Activated naive CD4-positive, alpha-beta T cell treated with anti-CD3 and anti-CD28 coated beads, Interleukin-2, amount 10 ng/mL, durations not matched to agents 7 days and 5 days (primary cell): ENCODE measurements at regions not wholly inside any gene's neighbourhood (a gene's known extent, or its start where the extent isn't known, plus 50 kb on each side); places are given as distances from the start of the nearest gene placed in this dataset.

Experiments used
- CTCF ChIA-PET: fragments of 350-600 bp; sonication (Branson Sonifier 250); formaldehyde crosslinking; loops from one replicate; lab custom pipeline; 2021; ENCODE audit warnings: antibody characterized with exemption; lab: Charles Lee
- DNase-seq: peaks from one replicate; pipeline ENCODE4 v3.0.0-alpha.2; 2020
- H3K27ac Mint-ChIP-seq: one replicate; pipeline ENCODE4 v1.8.0; 2021; ENCODE audit warnings: mild to moderate bottlenecking, moderate library complexity, mixed read lengths
- H3K27me3 Mint-ChIP-seq: one replicate; pipeline ENCODE4 v1.8.0; 2021; ENCODE audit warnings: mild to moderate bottlenecking, mixed read lengths
- H3K36me3 Mint-ChIP-seq: one replicate; pipeline ENCODE4 v1.8.0; 2021; ENCODE audit warnings: mixed read lengths
- H3K4me1 Mint-ChIP-seq: one replicate; pipeline ENCODE4 v1.8.0; 2021; ENCODE audit warnings: mixed read lengths
- H3K4me3 Mint-ChIP-seq: one replicate; pipeline ENCODE4 v1.8.0; 2021; ENCODE audit warnings: mild to moderate bottlenecking, moderate library complexity, mixed read lengths
- H3K9me3 Mint-ChIP-seq: one replicate; pipeline ENCODE4 v1.8.0; 2021; ENCODE audit warnings: mixed read lengths

DNA sequence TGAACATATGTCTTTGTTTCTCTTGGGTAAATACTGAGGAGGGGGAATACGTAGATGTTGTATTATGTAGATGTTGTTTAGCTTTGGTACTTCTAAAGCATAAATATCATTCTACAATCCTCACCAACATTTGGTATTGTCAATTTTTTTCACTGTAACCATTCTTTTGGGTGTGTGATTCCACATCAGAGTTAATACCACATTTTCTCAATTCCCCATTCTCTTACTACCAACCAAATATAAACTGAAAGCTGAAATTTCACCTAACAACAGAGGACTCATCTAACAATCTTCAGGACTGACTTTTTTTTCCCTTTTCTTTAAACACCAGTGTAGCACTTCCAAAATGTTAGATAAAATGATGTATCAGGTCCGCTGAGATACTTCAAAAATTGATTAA is 120.7 kb upstream of the RIOK3 start:
- CTCF ChIA-PET, result interaction anchor here (1.2 kb wide), 1 partner anchor 10 kb away, joined by 3 read pairs; no protein-coding TSS in a partner anchor

DNA sequence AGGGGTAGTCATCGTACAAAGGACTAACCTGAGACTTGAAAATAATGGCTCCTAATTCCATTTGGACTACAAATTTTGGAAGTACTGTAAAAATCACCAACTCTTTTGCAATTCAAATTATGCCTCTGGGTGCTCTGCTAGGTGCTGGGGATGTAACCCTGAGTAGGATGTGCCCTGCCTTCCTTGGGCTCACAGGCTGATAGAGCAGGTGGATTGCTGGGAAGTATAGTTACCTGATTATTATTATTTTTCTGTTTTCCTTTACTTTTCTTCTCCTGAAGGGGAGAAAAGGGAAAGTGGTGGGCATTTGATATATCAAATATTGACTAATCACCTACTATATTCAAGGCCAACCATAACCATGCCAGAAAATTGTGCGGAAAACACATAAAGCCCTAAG is 119.3 kb upstream of the RIOK3 start:
- Mint-ChIP-seq H3K4me1 (no peaks in the 10 kb centered on the region), H3K27ac (no peak overlapping the region), H3K9me3 (peaks cover 4% of the 10 kb centered on the region), H3K36me3 (peaks cover 6% of the 10 kb centered on the region), H3K27me3 (no peaks in the 10 kb centered on the region), H3K4me3 (no peak overlapping the region)
- DNase-seq, result no peak
- CTCF ChIA-PET, result no interaction called here

More for the DNA sequence above, 120.7 kb upstream of the RIOK3 start:
- Mint-ChIP-seq H3K9me3 (peaks cover 6% of the 10 kb centered on the region), H3K4me1 (no peaks in the 10 kb centered on the region), H3K4me3 (no peak overlapping the region), H3K36me3 (peaks cover 7% of the 10 kb centered on the region), H3K27ac (no peak overlapping the region), H3K27me3 (no peaks in the 10 kb centered on the region)
- no peak for DNase-seq

DNA sequence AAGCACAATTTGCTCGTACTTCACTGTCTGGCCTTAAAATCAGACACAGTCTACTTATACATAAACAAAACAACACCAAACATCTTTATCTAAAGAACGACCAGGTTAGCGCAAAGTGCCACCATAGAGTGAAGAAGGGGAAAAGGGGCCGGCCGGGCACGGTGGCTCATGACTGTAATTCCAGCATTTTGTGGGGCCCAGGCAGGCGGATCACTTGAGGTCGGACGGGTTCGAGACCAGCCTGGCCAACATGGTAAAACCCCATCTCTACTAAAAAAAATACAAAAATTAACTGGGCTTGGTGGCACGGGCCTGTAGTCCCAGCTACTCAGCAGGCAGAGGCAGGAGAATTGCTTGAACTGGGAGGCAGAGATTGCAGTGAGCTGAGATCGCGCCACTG is 118.5 kb upstream of the RIOK3 start:
- CTCF ChIA-PET, result no interaction called here
- no peak overlapping the region for H3K27ac Mint-ChIP-seq
- H3K4me1 Mint-ChIP-seq, result no peaks in the 10 kb centered on the region
- no peak overlapping the region for H3K4me3 Mint-ChIP-seq
- H3K9me3 Mint-ChIP-seq, result peaks cover 2% of the 10 kb centered on the region
- no peaks in the 10 kb centered on the region for H3K27me3 Mint-ChIP-seq
- peaks cover 4% of the 10 kb centered on the region for H3K36me3 Mint-ChIP-seq
- DNase-seq, result no peak

DNA sequence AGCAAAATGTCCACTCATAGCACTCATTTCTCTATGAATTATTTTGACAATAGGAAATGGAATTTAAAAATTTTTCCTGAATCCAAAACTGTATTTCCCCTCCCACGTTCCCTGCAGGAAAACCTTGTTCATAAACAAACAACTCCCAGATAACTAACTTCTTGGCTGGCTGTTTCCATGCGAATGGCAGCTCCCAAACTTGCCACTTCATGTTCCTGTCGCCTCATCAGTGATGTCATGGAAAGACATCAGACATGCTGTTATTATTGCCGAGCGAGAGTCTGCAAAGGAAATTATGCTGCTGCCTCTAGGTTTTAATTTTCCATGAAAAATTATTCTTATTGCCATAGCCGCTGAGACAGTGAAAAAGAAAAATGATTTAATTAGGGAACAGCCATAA is 117.0 kb upstream of the RIOK3 start:
- no peak overlapping the region for H3K27ac Mint-ChIP-seq
- CTCF ChIA-PET, result interaction anchor here (1.3 kb wide), 1 partner anchor 16 kb away, joined by 5 read pairs; no protein-coding TSS in a partner anchor
- DNase-seq, result no peak

DNA sequence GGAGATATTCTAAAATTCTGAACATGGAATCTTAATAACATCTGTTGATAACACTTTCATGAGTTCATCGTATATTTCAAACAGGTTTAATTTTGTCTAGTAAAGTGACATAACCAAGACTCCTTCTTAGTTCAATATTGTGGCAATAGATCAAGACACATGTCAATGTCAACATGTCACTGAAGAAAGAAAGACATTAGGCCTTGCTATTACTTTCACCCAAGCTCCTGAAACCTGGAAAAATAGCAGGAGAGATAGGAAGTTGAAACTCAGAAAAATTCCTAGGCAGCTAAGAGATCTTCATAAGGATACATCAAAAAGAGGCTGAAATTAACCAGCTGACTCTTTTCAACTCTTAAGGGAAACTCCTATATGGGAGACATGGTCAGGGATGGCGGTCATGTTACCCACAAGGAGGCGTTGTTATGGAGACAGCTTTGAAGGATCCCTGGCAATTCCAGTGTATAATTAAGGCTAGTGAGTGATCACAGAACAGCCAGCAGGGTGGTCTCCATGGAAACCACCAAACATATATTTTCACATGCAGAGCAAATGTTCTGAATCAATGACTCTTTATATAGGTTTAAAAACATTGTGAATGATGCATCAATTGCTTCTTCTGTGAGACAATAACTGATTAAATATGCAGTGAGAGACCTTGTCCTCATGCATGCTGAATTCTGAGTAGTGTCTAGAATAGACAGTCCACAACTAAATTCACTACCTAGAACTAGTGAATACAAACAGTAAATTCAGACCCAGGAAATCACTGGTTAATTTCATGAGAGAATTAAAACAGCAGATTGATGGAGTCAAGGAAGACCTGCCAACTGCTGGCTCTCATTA is 115.3 kb upstream of the RIOK3 start:
- H3K27ac Mint-ChIP-seq, result no peak overlapping the region
- no peaks in the 10 kb centered on the region for H3K4me1 Mint-ChIP-seq
- no peak for DNase-seq
- CTCF ChIA-PET, result no interaction called here
- no peaks in the 10 kb centered on the region for H3K9me3 Mint-ChIP-seq
- no peaks in the 10 kb centered on the region for H3K36me3 Mint-ChIP-seq
- H3K27me3 Mint-ChIP-seq, result no peaks in the 10 kb centered on the region
- H3K4me3 Mint-ChIP-seq, result no peak overlapping the region

More for the DNA sequence above, 117.0 kb upstream of the RIOK3 start:
- H3K36me3 Mint-ChIP-seq, result no peaks in the 10 kb centered on the region
- H3K4me1 Mint-ChIP-seq, result no peaks in the 10 kb centered on the region
- no peaks in the 10 kb centered on the region for H3K27me3 Mint-ChIP-seq
- no peak overlapping the region for H3K4me3 Mint-ChIP-seq
- no peaks in the 10 kb centered on the region for H3K9me3 Mint-ChIP-seq

DNA sequence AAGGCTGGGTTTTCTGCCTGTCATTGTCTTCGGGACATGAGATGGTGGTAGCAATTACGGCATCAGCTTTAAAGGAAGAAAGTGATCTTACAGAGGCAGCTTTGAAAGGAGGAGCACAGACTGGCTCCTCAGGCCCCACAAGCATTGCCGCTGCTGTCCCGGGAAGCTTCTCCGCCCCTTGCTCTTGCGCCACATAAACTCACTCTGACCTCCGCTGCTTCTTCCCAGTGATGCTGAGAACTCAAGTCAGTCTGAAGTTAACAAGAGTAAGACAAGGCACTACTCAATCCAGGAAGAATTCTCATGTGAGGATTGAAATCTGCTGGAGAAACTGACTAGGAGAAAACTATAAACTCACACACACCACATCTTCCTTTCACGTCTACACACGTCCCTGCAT is 112.4 kb upstream of the RIOK3 start:
- no peaks in the 10 kb centered on the region for H3K4me1 Mint-ChIP-seq
- H3K36me3 Mint-ChIP-seq, result peaks cover 2% of the 10 kb centered on the region
- H3K9me3 Mint-ChIP-seq, result no peaks in the 10 kb centered on the region
- H3K27me3 Mint-ChIP-seq, result no peaks in the 10 kb centered on the region
- no peak for DNase-seq
- no peak overlapping the region for H3K4me3 Mint-ChIP-seq
- CTCF ChIA-PET, result interaction anchor here (0.6 kb wide), 1 partner anchor 70 kb away, joined by 3 read pairs; no protein-coding TSS in a partner anchor
- H3K27ac Mint-ChIP-seq, result no peak overlapping the region

DNA sequence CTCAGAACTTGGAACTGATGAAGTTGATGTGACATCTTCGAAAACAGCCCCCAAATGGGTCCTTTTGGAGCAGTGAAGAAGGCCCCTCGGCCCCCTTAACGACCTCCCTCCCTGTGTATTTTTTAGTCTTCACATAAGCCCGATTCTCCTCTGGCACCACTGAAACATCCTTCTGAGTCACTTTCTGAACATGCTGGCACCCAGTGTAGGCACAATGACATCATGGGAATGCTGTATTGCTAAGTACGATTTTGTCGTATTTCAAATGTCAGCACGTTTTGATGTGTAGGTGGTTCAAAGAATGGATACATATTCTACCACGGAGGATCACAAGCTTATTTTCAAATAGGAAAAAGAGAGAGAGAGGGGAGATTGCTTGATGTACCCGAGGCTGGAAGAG is 111.7 kb upstream of the RIOK3 start:
- Mint-ChIP-seq H3K36me3 (peaks cover 2% of the 10 kb centered on the region), H3K4me1 (no peaks in the 10 kb centered on the region), H3K27ac (no peak overlapping the region), H3K4me3 (no peak overlapping the region), H3K9me3 (no peaks in the 10 kb centered on the region), H3K27me3 (no peaks in the 10 kb centered on the region)
- CTCF ChIA-PET, result interaction anchor here (0.9 kb wide), 1 partner anchor 112 kb away, joined by 3 read pairs; no protein-coding TSS in a partner anchor
- no peak for DNase-seq

DNA sequence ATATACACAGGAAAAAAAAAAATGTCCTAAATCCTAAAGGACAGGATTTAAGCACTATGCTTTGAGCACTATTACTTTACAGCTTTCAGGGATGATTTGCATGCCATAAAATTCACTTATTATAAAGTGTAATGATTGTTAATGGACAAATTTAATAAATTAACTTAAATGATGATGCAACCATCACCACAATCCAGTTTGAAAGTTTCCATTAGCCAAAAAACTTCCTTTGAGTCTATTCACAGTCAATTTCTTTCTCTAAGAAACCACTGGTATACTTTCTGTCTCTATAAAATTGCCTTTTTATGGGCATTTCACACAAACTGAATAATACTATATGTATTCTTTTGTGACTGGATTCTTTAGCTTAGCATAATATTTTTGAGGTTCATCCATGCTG is 111.1 kb upstream of the RIOK3 start:
- no peak for DNase-seq
- H3K27ac Mint-ChIP-seq, result no peak overlapping the region
- no peaks in the 10 kb centered on the region for H3K4me1 Mint-ChIP-seq
- H3K4me3 Mint-ChIP-seq, result no peak overlapping the region
- CTCF ChIA-PET, result interaction anchor here (0.9 kb wide), 1 partner anchor 113 kb away, joined by 3 read pairs; no protein-coding TSS in a partner anchor
- no peaks in the 10 kb centered on the region for H3K27me3 Mint-ChIP-seq
- H3K9me3 Mint-ChIP-seq, result no peaks in the 10 kb centered on the region
- peaks cover 2% of the 10 kb centered on the region for H3K36me3 Mint-ChIP-seq

DNA sequence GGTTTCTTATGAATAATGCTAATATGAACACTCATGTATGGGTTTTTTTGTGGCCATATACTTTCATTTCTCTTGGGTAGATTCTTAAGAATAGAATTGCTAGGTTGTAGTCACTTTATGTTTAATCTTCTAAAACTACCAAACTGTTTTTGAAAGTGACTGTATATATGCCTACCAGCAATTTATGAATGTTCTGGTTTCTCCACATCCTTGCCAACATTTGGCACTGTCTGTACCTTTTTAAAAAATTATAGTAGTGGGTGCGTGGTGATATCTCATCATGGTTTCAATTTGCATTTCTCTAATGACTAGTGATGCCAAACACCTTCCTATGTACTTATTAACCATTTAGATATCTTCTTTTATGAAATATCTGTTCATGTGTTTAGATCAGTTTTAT is 110.6 kb upstream of the RIOK3 start:
- DNase-seq, result no peak
- CTCF ChIA-PET, result no interaction called here
- Mint-ChIP-seq H3K27me3 (no peaks in the 10 kb centered on the region), H3K9me3 (no peaks in the 10 kb centered on the region), H3K4me3 (no peak overlapping the region), H3K36me3 (peaks cover 5% of the 10 kb centered on the region), H3K4me1 (no peaks in the 10 kb centered on the region), H3K27ac (no peak overlapping the region)

DNA sequence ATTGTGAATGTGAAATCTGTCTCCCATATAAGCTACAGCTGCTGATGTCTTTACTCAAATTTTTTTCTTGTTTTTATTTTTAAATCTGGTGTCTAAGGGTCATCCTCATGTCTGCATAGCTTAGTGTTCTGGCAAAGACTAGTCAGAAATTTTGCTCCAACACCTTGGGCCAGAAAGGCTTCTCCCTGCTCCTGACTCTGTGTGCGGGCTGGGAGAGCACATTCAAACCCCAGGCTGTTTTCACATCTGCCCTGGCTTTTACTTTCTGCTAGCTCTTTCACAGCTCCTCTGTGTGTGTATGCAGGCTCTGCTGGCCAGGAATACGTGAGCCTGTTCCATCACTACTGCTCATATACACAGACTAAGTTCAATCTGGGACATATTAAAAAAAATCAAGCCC is 102.9 kb upstream of the RIOK3 start:
- H3K27me3 Mint-ChIP-seq, result no peaks in the 10 kb centered on the region
- H3K9me3 Mint-ChIP-seq, result peaks cover 5% of the 10 kb centered on the region
- no peak overlapping the region for H3K4me3 Mint-ChIP-seq
- DNase-seq, result no peak
- H3K4me1 Mint-ChIP-seq, result no peaks in the 10 kb centered on the region
- no peak overlapping the region for H3K27ac Mint-ChIP-seq
- H3K36me3 Mint-ChIP-seq, result peaks cover 21% of the 10 kb centered on the region
- CTCF ChIA-PET, result interaction anchor here (1.6 kb wide), 1 partner anchor 220 kb away, joined by 3 read pairs; no protein-coding TSS in a partner anchor

DNA sequence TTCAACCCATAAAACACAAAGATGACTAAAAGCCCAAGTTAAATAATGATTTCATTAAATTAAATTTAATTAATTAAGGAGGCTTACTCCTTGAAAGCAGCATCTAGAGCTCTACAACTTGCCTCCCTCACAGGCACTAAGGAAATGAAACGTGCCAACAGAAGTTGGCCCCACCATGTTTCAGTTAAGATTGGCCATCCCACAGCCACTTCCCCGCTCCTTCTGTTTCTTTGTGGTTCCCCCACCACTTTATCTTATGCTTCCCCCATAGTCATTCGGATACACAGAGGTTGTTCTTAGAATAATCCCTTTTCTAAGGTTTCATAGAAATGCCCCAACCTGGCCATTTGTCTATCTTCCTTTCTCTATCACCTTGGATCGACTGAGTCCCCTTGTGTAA is 101.6 kb upstream of the RIOK3 start:
- peaks cover 21% of the 10 kb centered on the region for H3K36me3 Mint-ChIP-seq
- no peak overlapping the region for H3K4me3 Mint-ChIP-seq
- CTCF ChIA-PET, result no interaction called here
- no peak for DNase-seq
- no peaks in the 10 kb centered on the region for H3K27me3 Mint-ChIP-seq
- peaks cover 5% of the 10 kb centered on the region for H3K9me3 Mint-ChIP-seq
- no peaks in the 10 kb centered on the region for H3K4me1 Mint-ChIP-seq
- no peak overlapping the region for H3K27ac Mint-ChIP-seq

DNA sequence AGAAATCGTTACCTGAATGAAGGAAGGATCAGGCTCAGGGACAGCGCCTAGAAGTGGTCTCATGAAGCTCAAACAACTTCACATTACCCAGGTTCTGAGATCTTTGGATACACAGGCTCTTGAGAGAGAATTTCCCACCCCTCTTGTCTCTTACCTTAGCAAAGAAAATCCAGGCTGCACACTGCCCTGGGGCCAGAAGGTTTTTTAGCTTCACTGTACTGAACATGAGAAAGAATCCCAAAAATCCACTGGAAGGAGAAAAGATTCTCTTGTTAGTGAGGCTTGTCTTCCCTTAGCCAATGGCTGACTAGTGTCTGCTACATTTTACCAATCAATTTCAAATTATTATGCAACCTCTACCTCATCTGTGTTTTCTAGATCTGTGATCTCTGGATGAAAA is 101.0 kb upstream of the RIOK3 start:
- Mint-ChIP-seq H3K4me3 (no peak overlapping the region), H3K27me3 (no peaks in the 10 kb centered on the region), H3K27ac (no peak overlapping the region), H3K36me3 (peaks cover 21% of the 10 kb centered on the region), H3K4me1 (no peaks in the 10 kb centered on the region), H3K9me3 (peaks cover 5% of the 10 kb centered on the region)
- CTCF ChIA-PET, result interaction anchor here (2.2 kb wide), 1 partner anchor 221 kb away, joined by 5 read pairs; no protein-coding TSS in a partner anchor
- DNase-seq, result no peak

DNA sequence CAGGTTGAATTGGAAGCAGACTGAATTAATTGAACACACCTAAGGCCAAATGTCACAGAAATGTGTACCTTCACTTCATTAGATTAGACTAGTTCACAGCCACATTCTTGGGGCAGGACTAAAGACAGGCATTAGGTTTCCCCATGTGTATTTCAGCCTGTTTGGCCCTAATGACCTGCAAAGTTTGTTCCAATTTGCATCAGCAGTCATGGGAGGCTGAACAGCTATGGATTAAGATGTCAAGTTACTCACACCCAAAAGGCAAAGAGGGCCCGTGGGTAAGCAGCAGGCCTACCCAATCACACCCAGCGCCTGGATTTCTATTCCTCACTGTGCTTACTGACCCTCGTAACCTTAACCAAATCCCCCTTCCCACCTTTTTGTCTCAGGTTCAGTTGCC is 99.6 kb upstream of the RIOK3 start:
- H3K9me3 Mint-ChIP-seq, result peaks cover 5% of the 10 kb centered on the region
- H3K4me3 Mint-ChIP-seq, result no peak overlapping the region
- peaks cover 10% of the 10 kb centered on the region for H3K4me1 Mint-ChIP-seq
- H3K27ac Mint-ChIP-seq, result no peak overlapping the region
- DNase-seq, result no peak
- H3K36me3 Mint-ChIP-seq, result peaks cover 18% of the 10 kb centered on the region
- no peaks in the 10 kb centered on the region for H3K27me3 Mint-ChIP-seq
- CTCF ChIA-PET, result interaction anchor here (1.1 to 2.2 kb wide), 2 partner anchors 208 to 222 kb away, joined by 3 to 5 read pairs; no protein-coding TSS in a partner anchor

DNA sequence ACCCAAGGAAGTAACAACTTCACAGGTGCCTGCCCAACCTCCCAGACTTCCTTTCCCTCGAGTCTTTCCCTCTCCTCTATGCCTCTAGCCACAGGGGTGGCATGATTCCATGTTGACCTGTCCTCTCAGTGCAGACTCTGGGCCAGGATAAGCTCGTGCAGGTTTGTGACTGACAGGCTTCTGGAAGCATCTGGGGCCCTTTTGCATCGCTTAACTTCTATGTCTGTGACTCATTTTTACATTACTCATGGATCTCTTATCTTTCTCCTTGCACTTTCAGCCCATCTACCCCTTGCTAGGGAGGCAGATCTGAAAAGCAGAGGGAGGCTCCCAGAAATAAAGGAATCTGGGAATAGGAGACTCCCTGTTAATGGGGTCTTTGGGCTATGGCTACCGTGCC is 98.5 kb upstream of the RIOK3 start:
- Mint-ChIP-seq H3K27ac (no peak overlapping the region), H3K27me3 (no peaks in the 10 kb centered on the region), H3K9me3 (peaks cover 5% of the 10 kb centered on the region), H3K36me3 (peaks cover 17% of the 10 kb centered on the region), H3K4me3 (no peak overlapping the region), H3K4me1 (peaks cover 22% of the 10 kb centered on the region)
- no peak for DNase-seq
- CTCF ChIA-PET, result interaction anchor here (1.1 to 7.3 kb wide), 2 partner anchors 209 to 222 kb away, joined by 3 to 87 read pairs; partner anchors contain the start of gene CABLES1

DNA sequence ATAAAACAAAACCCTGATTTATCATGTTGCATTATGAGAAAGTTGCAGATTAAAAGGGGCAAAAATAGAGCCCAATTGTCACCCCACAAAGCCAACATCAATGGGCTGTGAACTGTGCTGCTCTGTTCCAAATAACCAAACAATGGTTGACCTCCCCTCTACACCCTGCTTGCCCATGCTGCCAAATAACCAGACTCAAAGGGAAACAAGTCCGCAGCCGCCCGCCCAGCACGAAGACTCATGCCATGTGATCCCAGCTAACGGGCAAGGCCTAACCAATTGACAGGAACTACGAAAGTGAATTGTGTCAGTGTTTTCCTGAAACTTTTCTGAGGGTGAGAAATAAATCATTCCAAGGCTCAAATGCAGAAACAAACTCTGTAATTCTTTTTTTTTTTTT is 97.9 kb upstream of the RIOK3 start:
- peaks cover 22% of the 10 kb centered on the region for H3K4me1 Mint-ChIP-seq
- H3K27me3 Mint-ChIP-seq, result no peaks in the 10 kb centered on the region
- no peaks in the 10 kb centered on the region for H3K9me3 Mint-ChIP-seq
- CTCF ChIA-PET, result interaction anchor here (7.3 kb wide), 1 partner anchor 223 kb away, joined by 87 read pairs; the partner anchor contains the start of gene CABLES1
- no peak for DNase-seq
- H3K4me3 Mint-ChIP-seq, result no peak overlapping the region
- H3K36me3 Mint-ChIP-seq, result peaks cover 13% of the 10 kb centered on the region
- H3K27ac Mint-ChIP-seq, result no peak overlapping the region
